Tibial artery (tissue), 4 donors: ENCODE measurements at regions not wholly inside any gene's neighbourhood (a gene's known extent, or its start where the extent isn't known, plus 50 kb on each side); places are given as distances from the start of the nearest gene placed in this dataset.

Experiments used
- DNase-seq, 2 donors: peaks; one replicate each; pipeline ENCODE4 v3.0.0-alpha.2; 2019
- H3K27ac ChIP-seq, 2 donors: fragments of 200-600 bp; sonication (generic) in 1 of 2; 1 replicate in 1 of 2; 2 replicates in 1 of 2; pipeline ENCODE4 v1.5.1; 2018 to 2019; ENCODE audit warnings: mild to moderate bottlenecking in 1 of 2
- H3K27me3 ChIP-seq, 2 donors: fragments of 200-600 bp; sonication (generic) in 1 of 2; one replicate each; pipeline versions ENCODE4 v1.5.1 to v1.6.0; 2016 to 2019
- H3K36me3 ChIP-seq, 3 donors: fragments of 200-600 bp; sonication (generic) in 2 of 3; one replicate each; pipeline ENCODE4 v1.5.1; 2016 to 2019; ENCODE audit warnings: mild to moderate bottlenecking in 2 of 3
- H3K4me1 ChIP-seq, 4 donors: fragments of 200-600 bp; sonication (generic) in 2 of 4; 1 replicate in 3 of 4; 2 replicates in 1 of 4; pipeline ENCODE4 v1.5.1; 2016 to 2019
- H3K4me3 ChIP-seq, 2 donors: fragments of 200-600 bp; sonication (generic) in 1 of 2; 1 replicate in 1 of 2; 2 replicates in 1 of 2; pipeline ENCODE4 v1.5.1; 2018 to 2019; ENCODE audit warnings: mild to moderate bottlenecking in 2 of 2
- H3K9me3 ChIP-seq, 3 donors: fragments of 200-600 bp; sonication (generic) in 1 of 3; one replicate each; pipeline ENCODE4 v1.5.1; 2016 to 2019
- CTCF ChIP-seq, 2 experiments: fragments of 200-600 bp in 1 of 2; fragments of 450-650 bp in 1 of 2; IDR thresholded peaks; one replicate each; pipeline ENCODE4 v1.5.1; 2017 to 2019; ENCODE audit warnings: antibody characterized with exemption in 2 of 2, mild to moderate bottlenecking in 1 of 2, moderate library complexity in 1 of 2
- intact Hi-C: fragments of 100-400 bp; cut with DNase I; formaldehyde crosslinking; loops from one replicate; pipeline ENCODE4 v1.15.0; 2023; ENCODE audit warnings: low total_unique reads

GRCh38 chr15:92243227-92243626 lies 150.5 kb upstream of the ST8SIA2 start:
- Histone ChIP-seq H3K4me3 (no peak overlapping the region), H3K4me1 (no peaks in the 10 kb centered on the region), H3K27ac (no peak overlapping the region), H3K27me3 (no peaks in the 10 kb centered on the region), H3K36me3 (no peaks in the 10 kb centered on the region), H3K9me3 (peaks cover 0 to 8% (median 0%) of the 10 kb centered on the region in 3 donors)
- intact Hi-C loops, result no loop called here
- DNase-seq, result no peak
- no peak for TF ChIP-seq CTCF (IDR thresholded peaks at IDR 0.05)

GRCh38 chr15:92244703-92245102 lies 149.0 kb upstream of the ST8SIA2 start:
- Histone ChIP-seq H3K27ac (no peak overlapping the region), H3K9me3 (no peaks in the 10 kb centered on the region), H3K4me3 (no peak overlapping the region), H3K36me3 (no peaks in the 10 kb centered on the region), H3K27me3 (no peaks in the 10 kb centered on the region), H3K4me1 (no peaks in the 10 kb centered on the region)
- no peak for TF ChIP-seq CTCF (IDR thresholded peaks at IDR 0.05)
- intact Hi-C loops, result no loop called here
- DNase-seq, result no peak

- no peaks in the 10 kb centered on the region for H3K9me3 ChIP-seq
- no peaks in the 10 kb centered on the region for H3K4me1 ChIP-seq
- DNase-seq, result no peak
- no peak for TF ChIP-seq CTCF (IDR thresholded peaks at IDR 0.05)
- H3K4me3 ChIP-seq, result no peak overlapping the region
- intact Hi-C loops, result no loop called here
- H3K36me3 ChIP-seq, result no peaks in the 10 kb centered on the region
- H3K27ac ChIP-seq, result no peak overlapping the region
- no peaks in the 10 kb centered on the region for H3K27me3 ChIP-seq
Observed at GRCh38 chr15:92247649-92248242, 145.9 kb upstream of the ST8SIA2 start.

- no peak overlapping the region for H3K27ac ChIP-seq
- no peaks in the 10 kb centered on the region for H3K9me3 ChIP-seq
- no peaks in the 10 kb centered on the region for H3K36me3 ChIP-seq
- no peaks in the 10 kb centered on the region for H3K4me1 ChIP-seq
- H3K27me3 ChIP-seq, result no peaks in the 10 kb centered on the region
- intact Hi-C loops, result loop anchor here (10.0 kb wide), 2 partner anchors 52 to 58 kb away; no protein-coding TSS in a partner anchor
- H3K4me3 ChIP-seq, result no peak overlapping the region
- no peak for DNase-seq
- no peak for TF ChIP-seq CTCF (IDR thresholded peaks at IDR 0.05)
Observed at GRCh38 chr15:92266796-92267685, 126.6 kb upstream of the ST8SIA2 start.

- TF ChIP-seq CTCF (IDR thresholded peaks at IDR 0.05), result no peak
- no peaks in the 10 kb centered on the region for H3K9me3 ChIP-seq
- no peaks in the 10 kb centered on the region for H3K27me3 ChIP-seq
- H3K4me1 ChIP-seq, result no peaks in the 10 kb centered on the region
- H3K27ac ChIP-seq, result no peak overlapping the region
- no peak overlapping the region for H3K4me3 ChIP-seq
- DNase-seq, result no peak
- intact Hi-C loops, result loop anchor here (10.0 kb wide), 2 partner anchors 54 to 56 kb away; no protein-coding TSS in a partner anchor
- no peaks in the 10 kb centered on the region for H3K36me3 ChIP-seq
Observed at GRCh38 chr15:92268900-92269299, 124.8 kb upstream of the ST8SIA2 start.
